ENCODE measurements at regions not wholly inside any gene's neighbourhood (a gene's known extent, or its start where the extent isn't known, plus 50 kb on each side); places are given as distances from the start of the nearest gene placed in this dataset.

GRCh38 chr19:28330831-28331230 is 882.1 kb downstream of the UQCRFS1 start:
- no peak for TF ChIP-seq CTCF (IDR thresholded peaks at IDR 0.05)
- no peak for DNase-seq
- ATAC-seq, result no peak
- intact Hi-C loops (cut with DNase I), result no loop called here
- Histone ChIP-seq H3K36me3 (no peaks in the 10 kb centered on the region), H3K9me3 (peaks cover 0 to 3% of the 10 kb centered on the region in 2 donors), H3K4me1 (no peaks in the 10 kb centered on the region), H3K4me3 (no peak overlapping the region), H3K27ac (no peak overlapping the region), H3K27me3 (no peaks in the 10 kb centered on the region)

- ATAC-seq (no peak), DNase-seq (no peak)
- Histone ChIP-seq H3K27ac (no peak overlapping the region), H3K9me3 (peaks cover 0 to 3% of the 10 kb centered on the region in 2 donors), H3K4me3 (no peak overlapping the region), H3K27me3 (no peaks in the 10 kb centered on the region), H3K4me1 (no peaks in the 10 kb centered on the region), H3K36me3 (no peaks in the 10 kb centered on the region)
- TF ChIP-seq CTCF (IDR thresholded peaks at IDR 0.05), result no peak
- intact Hi-C loops (cut with DNase I), result no loop called here
Observed at GRCh38 chr19:28329429-28329828, 883.5 kb downstream of the UQCRFS1 start.

- no peak for ATAC-seq
- intact Hi-C loops (cut with DNase I), result no loop called here
Observed at GRCh38 chr19:28327905-28328304, 885.0 kb downstream of the UQCRFS1 start.

GRCh38 chr19:28326746-28327145 is 886.2 kb downstream of the UQCRFS1 start:
- intact Hi-C loops (cut with DNase I), result no loop called here
- H3K36me3 ChIP-seq, result no peaks in the 10 kb centered on the region
- no peaks in the 10 kb centered on the region for H3K4me1 ChIP-seq
- H3K4me3 ChIP-seq, result no peak overlapping the region
- H3K27ac ChIP-seq, result no peak overlapping the region
- ATAC-seq (no peak), DNase-seq (no peak)
- peaks cover 0 to 3% of the 10 kb centered on the region in 2 donors for H3K9me3 ChIP-seq
- TF ChIP-seq CTCF (IDR thresholded peaks at IDR 0.05), result no peak
- H3K27me3 ChIP-seq, result no peaks in the 10 kb centered on the region

More at GRCh38 chr19:28327905-28328304, 885.0 kb downstream of the UQCRFS1 start:
- no peak for TF ChIP-seq CTCF (IDR thresholded peaks at IDR 0.05)
- Histone ChIP-seq H3K4me3 (no peak overlapping the region), H3K27ac (no peak overlapping the region), H3K4me1 (no peaks in the 10 kb centered on the region), H3K9me3 (peaks cover 0 to 3% of the 10 kb centered on the region in 2 donors), H3K27me3 (no peaks in the 10 kb centered on the region), H3K36me3 (no peaks in the 10 kb centered on the region)
- DNase-seq, result no peak

- DNase-seq, result no peak
- TF ChIP-seq CTCF (IDR thresholded peaks at IDR 0.05), result no peak
- Histone ChIP-seq H3K4me3 (no peak overlapping the region), H3K36me3 (no peaks in the 10 kb centered on the region), H3K27ac (no peak overlapping the region), H3K9me3 (peaks cover 0 to 3% of the 10 kb centered on the region in 2 donors), H3K27me3 (no peaks in the 10 kb centered on the region), H3K4me1 (no peaks in the 10 kb centered on the region)
- intact Hi-C loops (cut with DNase I), result no loop called here
- no peak for ATAC-seq
Observed at GRCh38 chr19:28324275-28325060, 888.5 kb downstream of the UQCRFS1 start.

Measured in left lung (tissue), 4 donors.